ENCODE measurements at regions not wholly inside any gene's neighbourhood (a gene's known extent, or its start where the extent isn't known, plus 50 kb on each side); places are given as distances from the start of the nearest gene placed in this dataset.
"Not testable (repeated sequence)": the region's sequence is repeated elsewhere in the genome, so short reads cannot be mapped to it uniquely, and the experiment has no call there.

DNA sequence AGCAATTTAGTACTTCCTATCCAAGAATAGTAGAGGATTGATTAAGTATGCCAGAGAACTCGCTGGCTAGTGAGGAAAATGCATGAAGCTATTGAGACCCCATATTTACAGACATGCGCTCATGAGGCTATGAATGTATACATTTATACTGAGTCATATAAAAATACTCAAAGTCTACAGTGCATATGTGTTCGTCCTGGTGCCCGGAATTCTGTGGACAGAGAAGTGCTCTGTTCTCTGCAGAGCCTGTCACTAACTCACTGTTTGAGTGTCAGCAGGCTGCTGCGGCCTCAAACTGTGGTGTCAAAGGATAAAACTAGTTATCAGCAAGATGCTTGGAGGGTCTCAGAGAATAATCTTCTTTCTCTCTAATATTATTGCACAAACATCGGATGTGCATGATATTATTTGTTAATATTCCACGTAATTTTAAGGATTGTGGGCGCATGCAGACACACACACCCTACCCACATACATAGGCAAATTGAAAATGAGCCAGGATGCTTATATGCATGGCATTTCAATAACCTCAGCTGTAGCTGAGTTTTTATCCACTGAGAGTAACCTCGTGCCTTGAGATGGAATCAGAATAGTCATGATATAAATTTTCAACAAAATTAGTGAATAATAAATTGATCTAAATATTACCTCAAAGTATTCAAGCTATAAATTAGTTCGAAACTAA, 50.0 kb upstream of the TSC22D2 start:
- DNase-seq (ENCODE audit: low spot score): no peak

DNA sequence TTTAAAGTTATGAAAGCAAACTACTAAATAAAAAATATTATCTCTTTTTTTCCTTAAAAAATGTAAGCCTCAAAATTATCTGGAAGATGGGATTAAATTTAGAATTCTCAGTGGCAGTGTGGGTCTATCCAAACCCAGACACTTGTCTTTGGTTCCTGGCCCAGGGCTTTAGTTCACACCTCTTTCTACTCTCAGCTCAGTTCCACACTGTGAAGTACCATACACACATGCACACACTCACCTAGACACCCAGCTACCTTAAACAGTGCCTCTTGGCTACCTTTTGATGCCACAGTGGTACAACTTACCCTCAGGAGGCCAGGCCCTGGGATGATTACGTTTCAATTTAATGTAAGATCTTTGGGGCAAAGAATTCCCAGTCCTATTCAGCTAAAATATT, 51.0 kb upstream of the TSC22D2 start:
- DNase-seq (ENCODE audit: low spot score): no peak

DNA sequence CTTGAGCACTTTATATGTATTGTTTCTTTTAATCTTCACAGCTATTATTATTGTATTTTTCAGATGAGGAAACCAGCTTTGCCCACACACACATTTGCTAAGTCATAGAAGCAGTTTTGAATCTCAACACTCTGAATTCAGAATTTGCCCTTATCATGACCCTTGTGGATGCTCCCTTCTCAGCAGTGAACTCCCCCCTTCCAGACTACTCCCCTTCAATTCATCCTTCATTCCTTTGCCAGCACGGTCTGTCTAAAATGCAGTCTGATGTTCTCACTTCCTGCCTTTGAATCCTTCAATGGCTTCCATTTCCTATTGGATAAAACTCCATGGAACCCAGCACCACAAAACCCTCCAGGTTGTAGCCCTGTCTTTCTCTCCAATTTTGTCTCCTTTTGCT, 52.5 kb upstream of the TSC22D2 start:
- DNase-seq (ENCODE audit: low spot score): no peak

DNA sequence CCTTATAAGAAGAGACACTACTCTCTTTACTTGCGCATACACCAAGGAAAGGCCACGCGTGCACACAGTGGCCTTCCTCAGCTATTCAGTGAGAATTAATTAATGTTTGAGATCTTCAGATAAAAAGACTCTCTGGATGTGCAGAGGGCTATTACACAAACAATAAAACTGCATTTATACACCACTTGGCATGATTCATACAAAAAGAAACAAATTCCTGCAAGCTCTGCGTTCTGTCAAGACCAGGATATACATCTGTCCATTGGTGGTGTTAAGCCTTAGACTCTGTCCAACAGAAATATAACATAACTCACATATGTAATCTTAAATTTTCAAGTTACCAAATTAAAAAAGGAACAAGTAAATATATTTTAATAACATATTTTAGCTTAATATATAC, 55.2 kb upstream of the TSC22D2 start:
- DNase-seq (ENCODE audit: low spot score): no peak

DNA sequence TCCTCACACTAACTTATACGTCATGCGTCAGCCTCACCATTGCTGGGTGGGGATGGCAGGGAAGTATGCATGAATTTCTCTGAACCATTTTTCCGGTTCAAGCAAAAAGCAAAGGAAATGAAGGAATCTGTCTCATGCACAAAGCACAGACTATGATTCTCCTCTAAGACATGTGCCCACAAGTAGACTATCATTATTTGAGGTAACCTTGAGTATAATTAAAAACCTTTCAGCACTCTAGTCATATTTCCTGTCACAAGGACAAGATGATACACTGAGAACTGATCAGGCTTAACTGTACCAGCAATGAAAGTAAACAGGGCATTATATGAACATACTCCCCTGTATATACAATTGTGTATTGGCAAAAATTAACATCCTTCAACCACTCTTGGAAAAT, 56.7 kb upstream of the TSC22D2 start:
- DNase-seq (ENCODE audit: low spot score): no peak

DNA sequence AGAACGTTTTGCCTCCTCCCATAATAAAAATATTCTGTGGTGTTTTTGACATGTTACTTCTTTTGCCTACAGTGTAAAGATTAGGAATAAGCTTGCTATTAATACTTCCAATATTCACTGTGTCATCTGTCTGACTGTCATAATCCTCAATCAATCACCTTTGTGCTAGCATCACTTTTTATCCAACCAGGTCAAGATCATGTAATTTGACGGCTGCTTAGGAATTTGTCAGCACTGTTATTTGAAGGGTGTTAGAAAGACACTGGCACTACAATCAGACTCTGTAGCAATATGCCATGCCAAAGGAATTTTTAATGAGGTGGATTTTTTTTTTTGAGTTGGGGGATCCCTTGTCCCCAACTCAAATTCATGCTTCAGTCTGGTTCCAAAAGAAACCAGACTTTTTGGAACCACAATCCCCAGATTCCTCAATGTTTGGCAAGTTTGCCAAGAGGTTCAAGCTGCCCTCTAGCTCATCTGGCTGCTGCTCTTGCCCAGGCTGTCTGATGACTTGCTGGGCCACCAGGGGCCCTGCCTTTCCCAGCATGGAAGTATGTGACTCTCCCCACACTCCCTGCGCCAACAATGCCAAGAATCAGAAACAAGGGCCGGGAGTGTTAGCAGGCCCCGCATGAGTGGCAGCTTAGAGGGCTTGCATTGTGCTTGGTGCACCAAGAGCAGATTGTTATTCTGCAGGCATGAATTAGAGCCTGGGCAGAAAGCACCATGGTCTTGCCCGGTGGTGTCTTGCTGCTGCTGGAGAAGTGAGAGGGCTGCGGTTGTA, 58.6 kb upstream of the TSC22D2 start:
- DNase-seq (ENCODE audit: low spot score): peak; percentile 27

DNA sequence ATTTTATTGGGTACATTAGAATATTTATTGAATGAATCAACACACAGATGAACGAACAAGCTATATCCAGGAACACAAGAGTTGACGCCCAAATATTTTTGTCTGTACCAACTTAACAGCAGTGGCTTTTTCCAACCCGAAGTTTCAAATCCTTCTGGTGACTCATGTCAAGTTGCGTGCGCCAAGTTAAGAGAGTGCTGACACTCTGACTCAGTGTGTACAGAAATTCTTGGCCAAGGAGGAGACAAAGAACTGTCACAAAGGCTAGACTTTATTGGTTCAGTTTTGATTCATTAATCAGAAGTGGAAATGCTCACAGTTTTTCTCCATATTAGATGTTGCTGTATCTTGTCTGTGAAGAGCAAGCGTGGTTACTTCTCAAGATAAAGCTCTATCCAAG, 59.6 kb upstream of the TSC22D2 start:
- no peak for DNase-seq (ENCODE audit: low spot score)

DNA sequence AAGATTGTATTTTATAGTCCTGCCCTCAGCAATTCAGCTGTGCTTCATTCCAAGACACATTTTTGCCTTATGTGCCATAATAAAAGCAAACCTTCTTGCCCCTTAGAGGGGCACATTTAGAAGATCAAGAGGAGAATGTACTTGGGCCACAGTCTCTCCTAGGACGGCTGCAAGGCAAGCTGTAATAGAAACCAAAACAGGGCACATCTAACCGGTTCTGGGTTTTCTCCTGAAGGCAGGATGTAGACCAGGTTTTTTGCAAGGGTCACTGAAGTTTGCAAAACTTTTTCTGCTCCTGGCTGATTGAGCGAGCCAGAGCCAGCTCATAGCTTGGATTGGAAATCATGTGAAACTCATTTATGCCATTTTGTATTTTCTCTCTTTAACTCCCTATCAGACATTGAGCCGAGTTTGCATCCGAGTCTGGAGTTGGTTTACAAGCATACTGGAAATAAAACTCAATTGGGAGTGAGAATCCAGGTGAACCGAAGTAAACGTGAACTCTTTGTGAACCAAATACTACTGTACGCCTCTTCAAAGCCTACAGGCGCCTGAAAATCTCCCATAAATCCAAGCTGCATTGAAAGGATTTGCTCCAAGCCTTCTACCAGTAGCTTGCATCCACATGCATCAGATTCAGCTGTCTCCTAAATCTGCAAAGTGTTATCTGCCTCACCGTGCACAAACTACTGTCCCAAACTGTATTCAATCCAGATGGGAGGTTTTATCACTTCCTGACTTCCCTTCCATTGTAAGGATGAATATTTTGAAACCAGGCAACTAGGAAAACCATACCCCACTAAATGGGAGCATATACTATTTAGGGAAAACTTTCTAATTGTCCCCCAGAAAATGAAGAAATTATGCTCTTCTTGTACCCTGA, 60.9 kb upstream of the TSC22D2 start:
- DNase-seq (ENCODE audit: low spot score): no peak

DNA sequence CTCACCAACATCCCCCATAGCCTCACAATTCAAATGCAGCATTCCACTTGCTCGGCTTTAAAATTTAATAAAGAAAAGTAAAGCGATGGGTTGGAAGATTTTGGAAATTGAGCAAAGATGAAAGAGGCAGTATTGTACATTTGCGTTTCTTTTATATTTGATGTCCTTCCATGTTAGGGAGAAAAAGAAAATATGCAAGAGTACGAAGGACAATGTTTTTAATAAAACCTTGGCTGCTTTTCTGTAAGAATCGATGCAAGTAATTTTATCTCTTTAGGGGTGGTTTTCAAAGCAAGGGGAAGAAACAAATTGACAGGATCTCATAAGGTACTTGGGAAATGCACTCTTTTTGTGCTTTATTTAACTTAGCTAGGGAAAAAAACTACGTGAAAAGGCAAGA, 61.8 kb upstream of the TSC22D2 start:
- no peak for DNase-seq (ENCODE audit: low spot score)

DNA sequence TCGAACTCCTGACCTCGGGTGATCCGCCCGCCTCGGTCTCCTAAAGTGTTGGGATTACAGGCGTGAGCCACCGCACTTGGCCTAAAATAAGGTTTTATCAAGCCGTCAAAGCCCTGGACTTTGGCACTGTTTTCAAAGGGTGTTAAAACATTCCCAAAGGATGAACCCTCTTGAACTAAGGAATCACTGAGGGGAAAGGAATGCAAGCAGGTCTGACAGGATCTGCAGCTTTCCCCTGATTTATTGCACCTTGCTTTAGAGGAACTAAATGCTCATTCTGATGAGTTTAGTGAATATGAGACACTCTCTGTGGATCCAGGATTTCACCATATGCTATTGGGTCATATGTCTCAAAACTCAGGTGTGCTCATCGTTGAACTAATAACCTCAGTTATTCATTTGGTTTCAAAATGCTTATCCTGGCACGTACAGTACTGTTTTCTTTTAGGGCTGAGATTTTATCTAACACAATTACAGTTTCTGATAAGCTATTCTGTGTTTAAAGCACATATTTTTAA, 63.0 kb upstream of the TSC22D2 start:
- no peak for DNase-seq (ENCODE audit: low spot score)

DNA sequence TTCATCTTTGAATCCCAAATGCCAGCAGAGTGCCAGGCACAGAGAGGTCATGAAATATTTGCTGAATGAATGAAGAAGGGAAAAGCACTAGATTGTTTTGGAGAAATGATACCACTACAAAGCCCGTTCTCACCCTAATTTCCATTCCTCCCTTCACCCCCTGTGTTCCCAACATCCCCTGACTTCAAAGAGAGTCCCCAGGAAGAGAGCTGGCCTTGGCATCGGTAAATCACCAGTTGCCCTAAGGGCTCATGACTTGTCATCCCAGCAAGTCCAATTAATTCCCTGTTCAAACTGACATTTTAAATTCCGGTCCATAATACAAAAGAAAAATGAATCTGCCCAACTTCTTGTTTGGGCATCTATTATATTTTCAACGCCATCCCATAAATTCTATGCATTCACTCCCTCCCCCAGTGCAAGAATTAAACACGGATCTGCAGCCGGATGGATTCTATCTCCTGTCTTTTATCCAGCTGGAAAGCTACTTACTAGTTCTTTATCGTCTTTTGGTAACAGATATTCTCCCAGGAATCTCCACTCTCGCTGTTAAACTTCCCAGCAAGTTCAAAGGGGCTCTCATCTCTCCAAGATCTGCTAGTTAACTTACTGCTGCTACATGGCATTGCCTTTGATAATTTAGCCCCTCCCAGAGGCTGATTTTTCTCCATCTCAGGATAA, 63.9 kb upstream of the TSC22D2 start:
- DNase-seq (ENCODE audit: low spot score): no peak

DNA sequence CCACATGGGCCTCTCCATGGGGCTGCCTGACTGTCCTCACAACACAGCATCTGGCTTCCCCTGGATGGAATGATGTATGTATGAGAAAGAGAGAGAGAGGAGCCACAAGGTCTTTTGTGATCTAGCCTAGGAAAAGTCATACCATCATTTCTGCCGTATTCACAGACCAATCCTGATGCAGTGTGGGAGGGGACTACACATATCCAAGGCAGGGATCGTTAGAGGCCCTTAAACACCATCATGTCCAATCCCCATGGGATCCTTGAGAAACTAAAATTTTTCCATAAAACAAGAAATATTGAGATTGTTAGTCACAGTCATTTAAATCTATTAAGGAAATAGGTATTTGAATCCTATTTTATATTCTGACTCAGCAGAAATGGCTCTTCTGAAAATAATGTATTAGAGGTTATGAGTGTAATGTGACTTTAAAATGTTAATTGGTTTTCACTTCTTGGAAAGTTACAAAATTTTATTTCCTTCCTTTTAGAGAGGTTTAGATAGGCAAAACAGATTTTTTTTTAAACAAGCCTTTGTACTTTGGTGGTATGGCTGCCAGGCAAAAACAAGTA, 65.1 kb upstream of the TSC22D2 start:
- DNase-seq (ENCODE audit: low spot score): no peak

DNA sequence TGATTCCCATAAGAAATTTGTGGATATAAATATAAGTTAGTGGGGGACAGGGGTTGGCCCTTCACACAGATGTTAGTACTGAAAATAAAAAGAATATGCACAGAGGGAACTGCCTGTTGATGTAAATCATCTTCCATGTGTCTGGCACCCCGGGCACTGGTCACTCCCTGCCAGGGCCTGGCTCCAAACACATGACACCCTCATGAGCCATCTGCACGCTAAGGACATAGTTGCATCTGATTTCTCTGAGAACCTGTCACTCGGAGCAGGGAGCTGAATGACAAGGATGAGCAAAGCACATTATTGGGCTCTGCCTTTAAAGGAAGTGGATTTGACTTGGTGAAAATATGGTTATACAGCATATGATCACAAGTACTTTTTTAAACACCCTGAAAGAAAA, 66.2 kb upstream of the TSC22D2 start:
- DNase-seq (ENCODE audit: low spot score): no peak

DNA sequence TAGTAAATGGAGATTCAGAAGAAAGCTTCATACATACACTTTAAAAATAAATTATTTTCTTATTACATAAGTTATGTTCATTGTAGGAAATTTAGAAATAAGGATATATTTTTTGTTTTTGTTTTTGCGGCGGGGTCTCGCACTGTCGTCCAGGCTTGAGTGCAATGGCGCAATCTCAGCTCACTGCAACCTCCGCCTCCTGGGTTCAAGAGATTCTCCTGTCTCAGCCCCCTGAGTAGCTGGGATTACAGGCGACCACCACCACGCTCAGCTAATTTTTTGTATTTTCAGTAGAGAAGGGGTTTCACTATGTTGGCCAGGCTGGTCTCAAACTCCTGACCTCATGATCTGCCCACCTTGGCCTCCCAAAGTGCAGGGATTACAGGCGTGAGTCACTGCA, 71.7 kb upstream of the TSC22D2 start:
- not testable (repeated sequence) for DNase-seq (ENCODE audit: low spot score)

DNA sequence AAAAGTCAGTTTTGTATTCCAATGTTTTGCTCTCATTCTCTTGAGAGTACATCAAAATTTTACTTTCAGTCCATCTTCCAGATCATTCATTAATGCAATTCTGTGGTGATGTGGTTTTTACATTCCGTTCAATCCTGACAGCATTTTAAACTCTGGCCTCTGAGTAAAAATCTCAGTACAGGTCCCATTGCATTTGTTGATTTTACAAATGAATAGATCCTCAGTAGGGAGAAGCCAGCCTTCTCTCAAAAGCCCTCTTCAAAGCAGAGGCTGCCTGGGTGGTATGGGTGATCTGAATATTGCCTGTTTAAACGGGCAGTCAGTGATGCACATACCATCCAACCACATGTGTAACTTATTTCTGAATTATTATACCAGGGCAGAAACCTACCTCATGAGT, 72.5 kb upstream of the TSC22D2 start:
- no peak for DNase-seq (ENCODE audit: low spot score)

DNA sequence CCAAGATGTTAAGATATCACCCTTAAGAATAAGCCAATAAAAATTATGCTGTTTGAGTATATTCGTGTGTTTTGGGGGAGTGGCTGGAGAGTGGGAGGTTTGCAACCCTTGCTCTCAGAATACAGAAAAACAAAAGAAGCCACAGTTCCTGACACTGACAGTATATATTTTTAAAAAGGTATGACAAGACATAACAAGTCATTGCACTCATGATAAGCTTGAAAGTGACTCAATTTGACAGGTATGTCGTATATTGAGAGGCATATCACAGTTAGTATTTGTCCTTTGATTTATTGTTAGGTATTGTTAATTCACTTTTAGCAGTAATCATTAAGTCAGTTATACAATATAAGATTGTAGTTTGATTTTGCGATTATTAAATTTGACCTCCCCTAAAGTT, 73.1 kb upstream of the TSC22D2 start:
- DNase-seq (ENCODE audit: low spot score): no peak

DNA sequence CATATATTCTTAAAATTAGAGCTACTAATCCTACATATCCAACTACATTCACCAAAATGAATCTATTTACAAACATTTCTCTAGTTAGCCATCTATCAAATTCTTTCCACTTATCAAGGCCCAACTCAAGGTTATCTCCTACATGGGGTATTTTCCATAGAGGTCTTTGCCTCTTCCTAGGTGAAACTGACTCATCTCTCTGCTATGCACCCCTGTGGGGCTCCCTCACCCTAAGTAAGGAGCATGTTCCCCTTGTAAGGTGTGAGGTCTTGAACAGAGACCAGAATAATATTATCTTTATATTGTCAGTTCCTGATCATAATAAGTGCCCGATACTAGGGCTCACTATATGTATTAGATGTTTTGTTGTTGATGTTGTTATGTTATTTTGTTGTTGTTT, 74.6 kb upstream of the TSC22D2 start:
- DNase-seq (ENCODE audit: low spot score): no peak

DNA sequence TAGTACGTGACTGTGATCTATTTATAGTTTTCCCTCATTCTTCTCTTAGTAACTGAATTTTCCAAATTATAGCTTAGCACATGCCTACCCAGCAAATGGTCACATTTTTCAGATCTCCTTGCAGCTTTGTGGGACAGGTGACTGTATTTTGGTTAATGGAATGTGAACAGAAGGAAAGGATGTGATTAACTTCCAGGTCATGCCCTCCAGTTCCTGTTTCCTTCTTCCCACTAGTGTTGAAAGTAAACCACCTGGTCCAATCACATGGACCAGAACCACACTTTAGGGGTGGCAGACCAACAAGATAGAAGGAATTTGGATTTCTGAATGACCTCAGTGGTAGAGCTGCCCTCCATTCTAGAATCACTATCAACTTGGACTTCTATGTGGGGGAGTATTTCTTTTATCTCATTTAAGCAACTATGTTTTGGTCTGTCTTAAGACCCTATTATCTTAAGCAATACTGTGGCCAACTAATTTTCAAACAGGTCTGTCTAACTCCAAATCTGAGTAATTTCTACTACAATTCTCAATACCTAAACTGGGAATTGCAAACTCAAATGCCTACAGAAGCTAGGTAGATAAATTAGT, 76.0 kb upstream of the TSC22D2 start:
- no peak for DNase-seq (ENCODE audit: low spot score)

DNA sequence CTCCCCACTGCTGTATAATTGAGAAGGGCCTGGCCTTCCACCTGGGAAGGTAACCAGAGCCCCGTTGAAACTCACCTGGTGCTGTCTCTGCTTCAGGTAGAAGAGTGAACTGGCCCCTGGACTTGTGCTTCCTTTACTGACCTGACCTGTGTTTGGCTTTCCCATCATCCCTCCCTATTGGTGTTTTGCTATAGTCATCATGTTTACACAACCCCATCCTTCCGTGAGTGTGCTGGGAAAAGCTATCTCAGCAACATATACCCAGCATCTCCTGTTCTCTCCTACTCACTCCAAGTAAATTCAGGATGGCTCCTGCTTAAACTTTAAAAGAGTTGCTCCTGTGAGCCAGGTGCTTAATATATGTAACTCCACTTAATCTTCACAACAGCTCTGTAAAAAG, 77.2 kb upstream of the TSC22D2 start:
- DNase-seq (ENCODE audit: low spot score): no peak

DNA sequence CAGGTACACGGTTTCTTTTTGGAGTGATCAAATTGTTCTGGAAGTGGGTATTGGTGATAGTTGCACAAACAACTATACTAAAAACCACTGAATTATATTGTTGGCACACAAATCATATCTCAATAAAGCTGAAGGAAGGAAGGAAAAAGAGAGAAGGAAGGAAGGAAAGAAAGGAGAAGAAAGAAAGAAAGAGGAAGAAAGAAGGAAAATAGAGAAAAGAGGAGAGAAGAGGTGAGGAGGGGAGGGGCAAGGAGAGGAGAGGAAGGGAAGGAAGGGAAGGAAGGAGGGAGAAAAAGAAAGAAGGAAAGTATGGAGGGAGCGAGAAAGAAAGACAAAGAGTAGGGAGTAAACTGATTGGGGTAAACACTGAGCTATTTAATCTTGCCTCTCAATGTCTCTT, 77.9 kb upstream of the TSC22D2 start:
- DNase-seq (ENCODE audit: low spot score): no peak

DNA sequence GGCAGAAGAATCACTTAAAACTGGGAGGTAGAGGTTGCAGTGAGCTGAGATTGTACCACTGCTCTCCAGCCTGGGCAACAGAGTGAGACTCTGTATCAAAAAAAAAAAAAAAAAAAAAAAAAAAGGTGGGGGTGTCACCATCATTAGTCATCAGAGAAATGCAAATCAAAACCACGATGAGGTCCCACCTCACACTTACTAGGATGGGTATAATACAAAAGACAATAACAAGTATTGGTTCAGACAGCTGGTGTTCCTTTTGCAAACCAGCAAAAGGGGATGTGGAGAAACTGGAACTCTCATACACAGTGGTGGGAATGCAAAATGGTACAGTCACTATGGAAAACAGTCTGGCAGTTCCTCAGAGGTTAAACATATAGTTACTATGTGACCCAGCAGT, 78.7 kb upstream of the TSC22D2 start:
- DNase-seq (ENCODE audit: low spot score): no peak
